Activated T-cell treated with anti-CD3 and anti-CD28 coated beads, Interleukin-2, amount 50 U/mL, for 24 hours (primary cell): ENCODE measurements at regions not wholly inside any gene's neighbourhood (a gene's known extent, or its start where the extent isn't known, plus 50 kb on each side); places are given as distances from the start of the nearest gene placed in this dataset.

Source experiments
- DNase-seq: peaks from one replicate; pipeline ENCODE4 v3.0.0-alpha.2; 2020
- H3K27ac Mint-ChIP-seq: 2 replicates; pipeline ENCODE4 v1.8.0; 2020; ENCODE audit warnings: mild to moderate bottlenecking, mixed read lengths
- H3K27me3 Mint-ChIP-seq: 2 replicates; pipeline ENCODE4 v1.8.0; 2020; ENCODE audit warnings: mixed read lengths
- H3K36me3 Mint-ChIP-seq: 2 replicates; pipeline ENCODE4 v1.8.0; 2020; ENCODE audit warnings: low read depth, mixed read lengths
- H3K4me1 Mint-ChIP-seq: 2 replicates; pipeline ENCODE4 v1.8.0; 2020; ENCODE audit warnings: low read depth, mixed read lengths
- H3K4me3 Mint-ChIP-seq: 2 replicates; pipeline ENCODE4 v1.8.0; 2020; ENCODE audit warnings: mild to moderate bottlenecking, moderate library complexity, mixed read lengths
- H3K9me3 Mint-ChIP-seq: 2 replicates; pipeline ENCODE4 v1.8.0; 2020; ENCODE audit warnings: mixed read lengths

GRCh38 chr15:85847031-85847430, 52.3 kb upstream of the KLHL25 start:
- Mint-ChIP-seq H3K27me3 (peaks cover 20% of the 10 kb centered on the region), H3K9me3 (no peaks in the 10 kb centered on the region), H3K27ac (no peak overlapping the region), H3K4me3 (no peak overlapping the region), H3K4me1 (no peaks in the 10 kb centered on the region), H3K36me3 (no peaks in the 10 kb centered on the region)
- no peak for DNase-seq

GRCh38 chr15:85849946-85850345, 55.2 kb upstream of the KLHL25 start:
- Mint-ChIP-seq H3K27ac (no peak overlapping the region), H3K9me3 (no peaks in the 10 kb centered on the region), H3K36me3 (no peaks in the 10 kb centered on the region), H3K27me3 (peaks cover 16% of the 10 kb centered on the region), H3K4me3 (no peak overlapping the region), H3K4me1 (peaks cover 2% of the 10 kb centered on the region)
- DNase-seq = no peak

- DNase-seq = no peak
- Mint-ChIP-seq H3K36me3 (no peaks in the 10 kb centered on the region), H3K9me3 (no peaks in the 10 kb centered on the region), H3K4me1 (peaks cover 2% of the 10 kb centered on the region), H3K4me3 (no peak overlapping the region), H3K27me3 (peaks cover 24% of the 10 kb centered on the region), H3K27ac (no peak overlapping the region)
These were observed 58.2 kb upstream of the KLHL25 start for GRCh38 chr15:85852969-85853368.

- H3K36me3 Mint-ChIP-seq = no peaks in the 10 kb centered on the region
- DNase-seq = no peak
- no peaks in the 10 kb centered on the region for H3K9me3 Mint-ChIP-seq
- no peak overlapping the region for H3K4me3 Mint-ChIP-seq
- peaks cover 6% of the 10 kb centered on the region for H3K4me1 Mint-ChIP-seq
- H3K27me3 Mint-ChIP-seq = peaks cover 32% of the 10 kb centered on the region
- H3K27ac Mint-ChIP-seq = no peak overlapping the region
These were observed 59.8 kb upstream of the KLHL25 start for GRCh38 chr15:85854345-85855097.

GRCh38 chr15:85858586-85859375, 64.1 kb upstream of the KLHL25 start:
- Mint-ChIP-seq H3K4me1 (peaks cover 6% of the 10 kb centered on the region), H3K9me3 (no peaks in the 10 kb centered on the region), H3K4me3 (peak overlapping the region; percentile 64), H3K27me3 (peaks cover 29% of the 10 kb centered on the region), H3K36me3 (no peaks in the 10 kb centered on the region), H3K27ac (no peak overlapping the region)
- DNase-seq = peak; percentile 83

GRCh38 chr15:85859671-85860070, 64.9 kb upstream of the KLHL25 start:
- Mint-ChIP-seq H3K36me3 (no peaks in the 10 kb centered on the region), H3K4me3 (no peak overlapping the region), H3K27ac (no peak overlapping the region), H3K9me3 (no peaks in the 10 kb centered on the region), H3K27me3 (peaks cover 24% of the 10 kb centered on the region), H3K4me1 (peaks cover 4% of the 10 kb centered on the region)
- no peak for DNase-seq

GRCh38 chr15:85860394-85861161, 65.9 kb upstream of the KLHL25 start:
- H3K27ac Mint-ChIP-seq = no peak overlapping the region
- peaks cover 23% of the 10 kb centered on the region for H3K27me3 Mint-ChIP-seq
- no peaks in the 10 kb centered on the region for H3K36me3 Mint-ChIP-seq
- no peak for DNase-seq
- H3K4me3 Mint-ChIP-seq = no peak overlapping the region
- peaks cover 4% of the 10 kb centered on the region for H3K4me1 Mint-ChIP-seq
- H3K9me3 Mint-ChIP-seq = no peaks in the 10 kb centered on the region

GRCh38 chr15:85865070-85865684, 70.5 kb upstream of the KLHL25 start:
- H3K27me3 Mint-ChIP-seq = no peaks in the 10 kb centered on the region
- no peak overlapping the region for H3K4me3 Mint-ChIP-seq
- no peaks in the 10 kb centered on the region for H3K9me3 Mint-ChIP-seq
- no peak overlapping the region for H3K27ac Mint-ChIP-seq
- no peaks in the 10 kb centered on the region for H3K36me3 Mint-ChIP-seq
- no peaks in the 10 kb centered on the region for H3K4me1 Mint-ChIP-seq
- DNase-seq = no peak

- Mint-ChIP-seq H3K27ac (no peak overlapping the region), H3K4me3 (no peak overlapping the region), H3K9me3 (no peaks in the 10 kb centered on the region), H3K27me3 (peaks cover 2% of the 10 kb centered on the region), H3K36me3 (no peaks in the 10 kb centered on the region), H3K4me1 (no peaks in the 10 kb centered on the region)
- DNase-seq = no peak
These were observed 72.5 kb upstream of the KLHL25 start for GRCh38 chr15:85867250-85867649.

- no peak for DNase-seq
- Mint-ChIP-seq H3K36me3 (no peaks in the 10 kb centered on the region), H3K27me3 (peaks cover 14% of the 10 kb centered on the region), H3K27ac (no peak overlapping the region), H3K9me3 (no peaks in the 10 kb centered on the region), H3K4me3 (no peak overlapping the region), H3K4me1 (no peaks in the 10 kb centered on the region)
These were observed 74.4 kb upstream of the KLHL25 start for GRCh38 chr15:85869124-85869523.

GRCh38 chr15:85870216-85871014, 75.7 kb upstream of the KLHL25 start:
- no peaks in the 10 kb centered on the region for H3K9me3 Mint-ChIP-seq
- no peak for DNase-seq
- no peaks in the 10 kb centered on the region for H3K4me1 Mint-ChIP-seq
- H3K4me3 Mint-ChIP-seq = no peak overlapping the region
- H3K27ac Mint-ChIP-seq = no peak overlapping the region
- no peaks in the 10 kb centered on the region for H3K36me3 Mint-ChIP-seq
- H3K27me3 Mint-ChIP-seq = peaks cover 26% of the 10 kb centered on the region

- peaks cover 35% of the 10 kb centered on the region for H3K27me3 Mint-ChIP-seq
- H3K4me1 Mint-ChIP-seq = no peaks in the 10 kb centered on the region
- no peaks in the 10 kb centered on the region for H3K36me3 Mint-ChIP-seq
- no peak for DNase-seq
- H3K27ac Mint-ChIP-seq = no peak overlapping the region
- H3K4me3 Mint-ChIP-seq = no peak overlapping the region
- H3K9me3 Mint-ChIP-seq = no peaks in the 10 kb centered on the region
These were observed 76.8 kb upstream of the KLHL25 start for GRCh38 chr15:85871545-85871944.

GRCh38 chr15:85872125-85872524, 77.4 kb upstream of the KLHL25 start:
- no peaks in the 10 kb centered on the region for H3K36me3 Mint-ChIP-seq
- no peak for DNase-seq
- no peak overlapping the region for H3K27ac Mint-ChIP-seq
- H3K4me1 Mint-ChIP-seq = no peaks in the 10 kb centered on the region
- H3K9me3 Mint-ChIP-seq = no peaks in the 10 kb centered on the region
- no peak overlapping the region for H3K4me3 Mint-ChIP-seq
- H3K27me3 Mint-ChIP-seq = peaks cover 40% of the 10 kb centered on the region

GRCh38 chr15:85874236-85874635, 79.5 kb upstream of the KLHL25 start:
- no peak for DNase-seq
- Mint-ChIP-seq H3K36me3 (no peaks in the 10 kb centered on the region), H3K27ac (no peak overlapping the region), H3K27me3 (peaks cover 54% of the 10 kb centered on the region), H3K4me1 (no peaks in the 10 kb centered on the region), H3K9me3 (no peaks in the 10 kb centered on the region), H3K4me3 (no peak overlapping the region)
